ENCODE measurements at regions not wholly inside any gene's neighbourhood (a gene's known extent, or its start where the extent isn't known, plus 50 kb on each side); places are given as distances from the start of the nearest gene placed in this dataset.

- TF ChIP-seq EZH2 (IDR thresholded peaks at IDR 0.05) (no peak), CTCF (IDR thresholded peaks at IDR 0.05) (no peak)
Observed at GRCh38 chr6:62516291-62517141, 230.5 kb upstream of the KHDRBS2 start.
